Astrocyte of the spinal cord (primary cell): ENCODE measurements at regions not wholly inside any gene's neighbourhood (a gene's known extent, or its start where the extent isn't known, plus 50 kb on each side); places are given as distances from the start of the nearest gene placed in this dataset.

Source experiments
- DNase-seq: peaks from one replicate; pipeline ENCODE4 v3.0.0; 2011; ENCODE audit warnings: low read depth, low spot score
- H3K4me3 ChIP-seq: 2 replicates; pipeline ENCODE4 v1.5.1; 2011; ENCODE audit warnings: low read depth, mild to moderate bottlenecking, low read length, moderate library complexity
- in situ Hi-C: cut with HindIII; loops from 2 replicates; pipeline ENCODE4 v1.10.0; 2017; ENCODE audit warnings: low sequenced_read_pairs
- TF ChIP-seq, protein P1 (sequence below): IDR thresholded peaks from 2 replicates; pipeline ENCODE4 v1.5.1; 2012; ENCODE audit warnings: low read depth, mild to moderate bottlenecking, low read length, inconsistent platforms

DNA sequence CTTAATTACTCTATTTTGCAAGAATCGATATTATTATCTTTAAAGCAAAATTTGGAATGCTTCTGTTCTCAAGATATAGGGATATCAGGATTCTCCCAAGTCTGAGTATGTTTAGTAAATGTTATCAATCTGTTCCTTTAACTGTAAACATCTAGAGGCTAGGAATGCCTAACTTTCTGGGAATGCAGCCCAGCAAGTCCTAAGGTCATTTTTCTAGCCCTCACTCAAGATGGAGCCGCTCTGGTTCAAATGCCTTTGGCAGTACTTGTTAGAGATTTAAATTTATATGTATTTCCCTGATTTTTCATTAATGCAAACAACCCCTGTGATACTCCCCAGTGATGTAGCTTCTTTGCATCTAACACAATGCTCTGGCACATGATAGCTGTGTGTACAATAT is 623.8 kb upstream of the LCORL start:
- no peak for DNase-seq
- in situ Hi-C loops: no loop called here
- TF ChIP-seq, protein P1, sequence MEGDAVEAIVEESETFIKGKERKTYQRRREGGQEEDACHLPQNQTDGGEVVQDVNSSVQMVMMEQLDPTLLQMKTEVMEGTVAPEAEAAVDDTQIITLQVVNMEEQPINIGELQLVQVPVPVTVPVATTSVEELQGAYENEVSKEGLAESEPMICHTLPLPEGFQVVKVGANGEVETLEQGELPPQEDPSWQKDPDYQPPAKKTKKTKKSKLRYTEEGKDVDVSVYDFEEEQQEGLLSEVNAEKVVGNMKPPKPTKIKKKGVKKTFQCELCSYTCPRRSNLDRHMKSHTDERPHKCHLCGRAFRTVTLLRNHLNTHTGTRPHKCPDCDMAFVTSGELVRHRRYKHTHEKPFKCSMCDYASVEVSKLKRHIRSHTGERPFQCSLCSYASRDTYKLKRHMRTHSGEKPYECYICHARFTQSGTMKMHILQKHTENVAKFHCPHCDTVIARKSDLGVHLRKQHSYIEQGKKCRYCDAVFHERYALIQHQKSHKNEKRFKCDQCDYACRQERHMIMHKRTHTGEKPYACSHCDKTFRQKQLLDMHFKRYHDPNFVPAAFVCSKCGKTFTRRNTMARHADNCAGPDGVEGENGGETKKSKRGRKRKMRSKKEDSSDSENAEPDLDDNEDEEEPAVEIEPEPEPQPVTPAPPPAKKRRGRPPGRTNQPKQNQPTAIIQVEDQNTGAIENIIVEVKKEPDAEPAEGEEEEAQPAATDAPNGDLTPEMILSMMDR: no peak
- no peak overlapping the region for H3K4me3 ChIP-seq

DNA sequence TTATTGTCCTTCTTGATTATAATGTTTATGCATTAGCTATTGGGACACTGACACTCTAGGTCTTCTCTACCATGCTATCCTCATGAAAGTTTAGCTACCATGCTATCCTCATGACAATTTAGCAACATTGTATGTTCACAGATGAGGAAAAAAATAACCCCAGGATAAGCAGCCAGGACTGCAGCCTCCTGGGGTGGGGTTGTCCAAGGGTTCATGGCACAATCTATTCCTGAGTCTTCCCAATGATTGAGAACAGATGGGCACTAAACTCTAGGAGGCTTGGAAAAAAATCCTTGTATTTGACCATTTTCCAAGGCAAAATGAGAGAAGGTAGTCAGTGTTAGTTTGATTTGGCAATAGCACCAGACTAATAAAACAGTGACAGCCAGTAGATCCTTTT is 619.8 kb upstream of the LCORL start:
- DNase-seq: no peak
- TF ChIP-seq, protein P1: no peak
- no peak overlapping the region for H3K4me3 ChIP-seq
- in situ Hi-C loops: no loop called here

DNA sequence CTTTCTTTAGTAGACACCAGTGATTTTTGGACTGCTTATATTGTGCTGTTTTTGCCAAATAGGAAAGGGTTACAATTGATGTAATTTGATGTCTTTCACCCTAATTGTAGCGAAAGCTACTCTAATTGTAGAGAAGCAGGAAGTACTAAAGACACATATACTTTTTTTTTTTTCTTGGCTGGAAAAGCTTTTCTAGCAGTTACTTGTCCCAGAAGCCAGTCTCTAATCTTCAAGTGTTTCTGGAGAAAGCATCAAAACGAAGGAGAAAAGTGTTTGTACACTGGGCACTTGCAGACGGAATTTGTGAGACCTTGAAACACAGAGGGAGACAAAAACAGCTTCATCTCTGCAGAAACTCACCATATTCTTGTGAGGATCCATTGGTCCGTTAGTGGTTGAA is 616.5 kb upstream of the LCORL start:
- DNase-seq: no peak
- in situ Hi-C loops: no loop called here

DNA sequence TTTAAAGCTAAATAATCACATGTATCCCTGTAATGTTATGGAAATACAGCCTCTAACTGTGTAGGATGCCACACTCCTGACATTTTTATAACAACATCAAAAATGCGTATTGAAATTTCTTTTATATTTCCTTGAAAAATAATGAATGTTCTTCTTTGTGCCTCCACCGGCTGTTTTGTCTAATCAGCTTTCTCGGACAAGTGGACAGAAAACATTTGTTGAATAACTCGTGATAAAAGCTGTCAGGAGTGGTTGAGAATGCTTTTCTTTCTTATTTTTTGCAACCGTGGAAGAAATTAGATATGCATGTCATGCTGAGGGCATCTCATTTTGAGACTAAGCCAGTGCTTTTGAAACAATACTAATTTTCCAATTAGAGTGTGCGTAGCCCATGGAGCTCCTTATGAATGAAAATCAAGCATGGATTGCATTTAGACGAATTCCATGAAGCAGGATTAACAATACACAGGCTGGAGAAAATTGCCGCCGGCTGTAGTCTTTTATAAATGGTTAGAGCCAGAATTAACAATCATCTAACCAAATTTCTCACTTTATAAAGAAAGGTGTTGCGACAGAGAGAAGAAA is 614.5 kb upstream of the LCORL start:
- in situ Hi-C loops: no loop called here
- TF ChIP-seq, protein P1: no peak
- no peak overlapping the region for H3K4me3 ChIP-seq
- no peak for DNase-seq

More for the DNA sequence above, 616.5 kb upstream of the LCORL start:
- no peak overlapping the region for H3K4me3 ChIP-seq
- TF ChIP-seq, protein P1: no peak

DNA sequence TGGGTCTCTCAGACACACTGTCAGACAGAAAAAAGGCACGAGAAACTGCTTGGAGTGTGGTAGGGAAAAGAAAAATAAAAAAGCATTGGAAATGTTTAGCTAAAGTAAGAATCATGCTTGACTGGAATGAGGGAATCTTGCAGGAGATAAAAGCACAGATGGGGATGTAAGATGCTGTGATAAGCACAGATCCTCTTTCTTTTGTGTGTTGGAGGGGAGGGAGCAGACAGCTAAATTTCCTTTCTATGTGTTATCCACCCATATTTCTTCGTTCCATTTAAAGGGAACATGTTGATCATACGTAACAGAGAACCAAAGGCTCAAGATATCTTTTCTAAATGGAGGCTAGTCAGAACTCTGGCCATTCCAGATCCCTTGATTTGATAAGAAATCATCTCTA is 614.0 kb upstream of the LCORL start:
- no peak for DNase-seq
- in situ Hi-C loops: no loop called here
- no peak overlapping the region for H3K4me3 ChIP-seq
- TF ChIP-seq, protein P1: no peak

DNA sequence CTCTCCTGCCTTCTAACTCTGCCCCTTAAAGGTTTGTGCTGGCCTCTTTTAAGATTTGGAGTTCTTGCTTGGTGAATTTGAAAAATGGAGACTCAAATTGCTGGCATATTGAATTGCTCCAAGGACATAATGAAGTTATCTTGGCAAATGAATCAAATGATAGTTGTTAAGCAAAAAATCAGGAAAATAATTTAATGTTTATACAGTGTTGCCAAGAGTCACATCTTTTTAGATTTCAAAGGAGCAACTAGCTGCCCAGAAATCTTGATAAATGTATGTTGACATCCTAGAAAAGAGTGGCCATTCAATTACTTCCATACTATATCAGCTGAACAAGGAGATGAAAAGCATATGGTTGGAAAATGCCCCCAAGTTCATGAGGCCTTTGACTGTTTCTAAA is 610.0 kb upstream of the LCORL start:
- no peak for DNase-seq
- H3K4me3 ChIP-seq: no peak overlapping the region
- TF ChIP-seq, protein P1: no peak
- in situ Hi-C loops: no loop called here
